GM23338 (cell line): ENCODE measurements at regions not wholly inside any gene's neighbourhood (a gene's known extent, or its start where the extent isn't known, plus 50 kb on each side); places are given as distances from the start of the nearest gene placed in this dataset.

Experiments used
- CREB1 ChIP-seq: fragments of 250-450 bp; sonication (Bioruptor Pico); IDR thresholded peaks from 2 replicates; pipeline ENCODE4 v1.5.0; 2020; ENCODE audit warnings: low read depth, mild to moderate bottlenecking, moderate library complexity
- CTCF ChIP-seq, 2 experiments: fragments of 200-600 bp in 1 of 2; sonication (generic) in 1 of 2; conservative IDR thresholded peaks; 2 replicates each; pipeline versions ENCODE4 v1.5.1 to v1.6.1; 2016 to 2017; ENCODE audit warnings: antibody characterized with exemption in 2 of 2, low read depth in 2 of 2, mild to moderate bottlenecking in 2 of 2, moderate library complexity in 1 of 2
- EZH2 ChIP-seq: fragments of 200-600 bp; sonication (generic); IDR thresholded peaks from one replicate; pipeline ENCODE4 v1.8.0; 2017; ENCODE audit warnings: antibody characterized with exemption, mild to moderate bottlenecking, low read depth; ENCODE audit not compliant: unreplicated experiment
- EZH2phosphoT487 ChIP-seq: fragments of 200-600 bp; sonication (generic); IDR thresholded peaks from one replicate; pipeline ENCODE4 v1.8.1; 2018; ENCODE audit warnings: antibody characterized with exemption; ENCODE audit not compliant: unreplicated experiment
- JUNB ChIP-seq: IDR thresholded peaks from one replicate; pipeline ENCODE4 v1.6.1; 2016; ENCODE audit warnings: antibody characterized with exemption; ENCODE audit not compliant: unreplicated experiment
- POLR2AphosphoS5 ChIP-seq: IDR thresholded peaks from 2 replicates; pipeline ENCODE4 v1.6.1; 2016; ENCODE audit warnings: antibody characterized with exemption, low read depth
- REST ChIP-seq: IDR thresholded peaks from one replicate; pipeline ENCODE4 v1.6.1; 2018; ENCODE audit warnings: antibody characterized with exemption; ENCODE audit not compliant: unreplicated experiment
- STAT1 ChIP-seq: IDR thresholded peaks from one replicate; pipeline ENCODE4 v1.6.1; 2016; ENCODE audit warnings: antibody characterized with exemption; ENCODE audit not compliant: unreplicated experiment
- ZNF331 ChIP-seq: fragments of 250-450 bp; sonication (Bioruptor Pico); IDR thresholded peaks from 2 replicates; pipeline ENCODE4 v1.5.0; 2020; ENCODE audit warnings: low read depth, mild to moderate bottlenecking, moderate library complexity
- ZNF462 ChIP-seq: fragments of 250-450 bp; sonication (Bioruptor Pico); IDR thresholded peaks from 2 replicates; pipeline ENCODE4 v1.5.0; 2020; ENCODE audit warnings: mild to moderate bottlenecking, moderate library complexity

- TF ChIP-seq CTCF (conservative IDR thresholded peaks at IDR 0.05; ENCODE audit: low read depth in 2 of 2) (no peak), EZH2phosphoT487 (no peak), EZH2 (no peak), POLR2AphosphoS5 (no peak), ZNF331 (CRISPR knock-in tag) (no peak), REST (no peak), CREB1 (CRISPR knock-in tag) (no peak), STAT1 (no peak), JUNB (no peak), ZNF462 (CRISPR knock-in tag) (no peak)
Observed at GRCh38 chr17:73768691-73769090, 124.4 kb upstream of the SDK2 start.
